Peyer's patch (tissue), 4 donors: ENCODE measurements at regions not wholly inside any gene's neighbourhood (a gene's known extent, or its start where the extent isn't known, plus 50 kb on each side); places are given as distances from the start of the nearest gene placed in this dataset.

Source experiments
- CTCF ChIP-seq, 6 experiments: fragments of 450-650 bp in 4 of 6; fragments of 200-600 bp in 2 of 6; sonication (generic) in 1 of 6; IDR thresholded peaks; one replicate each; pipeline ENCODE4 v1.5.1; 2017 to 2019; ENCODE audit warnings: antibody characterized with exemption in 6 of 6, mild to moderate bottlenecking in 3 of 6, moderate library complexity in 1 of 6
- POLR2A ChIP-seq, 2 donors: fragments of 450-650 bp; IDR thresholded peaks; one replicate each; pipeline ENCODE4 v1.5.1; 2017; ENCODE audit warnings: antibody characterized with exemption in 2 of 2, mild to moderate bottlenecking in 2 of 2, moderate library complexity in 2 of 2

- no peak for TF ChIP-seq CTCF (IDR thresholded peaks at IDR 0.05)
- no peak for TF ChIP-seq POLR2A (IDR thresholded peaks at IDR 0.05)
Observed at GRCh38 chr17:51479303-51479702, 219.0 kb downstream of the UTP18 start.
